Retinal pigment epithelial cell (primary cell): ENCODE measurements at regions not wholly inside any gene's neighbourhood (a gene's known extent, or its start where the extent isn't known, plus 50 kb on each side); places are given as distances from the start of the nearest gene placed in this dataset.

Experiments used
- DNase-seq: peaks from one replicate; pipeline ENCODE4 v3.0.0-alpha.2; 2010; ENCODE audit warnings: low read depth
- H3K4me3 ChIP-seq: 2 replicates; pipeline ENCODE4 v1.5.1; 2011; ENCODE audit warnings: mild to moderate bottlenecking, low read length, control low read depth, moderate library complexity
- CTCF ChIP-seq: conservative IDR thresholded peaks from 2 replicates; pipeline ENCODE4 v1.5.1; 2011; ENCODE audit warnings: low read depth, low read length, control low read depth, inconsistent platforms

DNA sequence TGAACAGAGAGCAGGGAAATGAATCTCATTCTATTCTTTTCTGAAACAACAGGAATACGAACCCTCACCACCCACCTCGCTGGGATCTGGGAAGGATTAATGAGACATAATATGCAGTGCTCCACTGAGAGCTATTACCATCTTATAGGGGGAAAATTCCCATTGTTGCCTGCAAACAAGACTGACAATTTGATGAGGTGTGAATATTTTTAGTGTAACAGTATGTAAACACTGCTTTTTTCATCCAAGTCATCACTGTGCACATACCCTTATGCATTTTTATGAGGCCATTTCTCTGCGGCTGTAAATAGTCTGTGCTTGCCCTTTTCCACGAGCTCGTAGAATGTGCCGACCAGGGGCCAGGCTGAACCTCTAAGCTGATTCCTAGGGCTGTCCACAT is 285.6 kb upstream of the CPEB2 start:
- no peak for TF ChIP-seq CTCF
- no peak overlapping the region for H3K4me3 ChIP-seq
- DNase-seq, result no peak

GRCh38 chr4:14719053-14719452 is 283.2 kb upstream of the CPEB2 start:
- no peak for DNase-seq
- no peak for TF ChIP-seq CTCF
- H3K4me3 ChIP-seq, result no peak overlapping the region

GRCh38 chr4:14726441-14726840 is 275.8 kb upstream of the CPEB2 start:
- no peak for DNase-seq
- H3K4me3 ChIP-seq, result no peak overlapping the region
- no peak for TF ChIP-seq CTCF

DNA sequence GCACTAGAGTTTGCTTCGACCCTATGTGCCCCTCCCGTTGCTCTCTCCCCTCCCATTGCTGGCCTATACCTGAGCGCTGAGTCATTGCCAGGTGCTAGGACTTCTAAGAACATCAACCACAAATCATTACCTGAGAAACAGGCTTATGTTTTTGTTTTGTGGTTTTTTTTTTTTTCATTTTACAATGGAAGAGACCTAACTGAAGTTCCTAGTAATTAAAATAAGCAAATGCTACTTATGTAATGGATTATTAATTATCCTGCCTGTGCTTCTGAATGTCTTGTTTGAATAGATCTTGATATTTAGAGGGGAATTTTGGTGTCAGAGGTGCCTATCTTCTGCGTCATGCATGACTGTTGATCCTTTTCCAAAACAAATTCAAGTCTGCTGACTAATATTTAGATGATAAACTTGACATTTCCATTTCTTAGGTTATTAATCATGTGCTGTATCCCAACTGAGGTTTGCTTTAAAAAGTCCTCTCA is 275.4 kb upstream of the CPEB2 start:
- peak; percentile 56 for DNase-seq
- no peak for TF ChIP-seq CTCF
- no peak overlapping the region for H3K4me3 ChIP-seq

GRCh38 chr4:14729282-14730000 is 272.8 kb upstream of the CPEB2 start:
- DNase-seq, result no peak
- no peak overlapping the region for H3K4me3 ChIP-seq
- no peak for TF ChIP-seq CTCF

GRCh38 chr4:14742054-14742453 is 260.2 kb upstream of the CPEB2 start:
- TF ChIP-seq CTCF, result no peak
- H3K4me3 ChIP-seq, result no peak overlapping the region
- DNase-seq, result no peak

DNA sequence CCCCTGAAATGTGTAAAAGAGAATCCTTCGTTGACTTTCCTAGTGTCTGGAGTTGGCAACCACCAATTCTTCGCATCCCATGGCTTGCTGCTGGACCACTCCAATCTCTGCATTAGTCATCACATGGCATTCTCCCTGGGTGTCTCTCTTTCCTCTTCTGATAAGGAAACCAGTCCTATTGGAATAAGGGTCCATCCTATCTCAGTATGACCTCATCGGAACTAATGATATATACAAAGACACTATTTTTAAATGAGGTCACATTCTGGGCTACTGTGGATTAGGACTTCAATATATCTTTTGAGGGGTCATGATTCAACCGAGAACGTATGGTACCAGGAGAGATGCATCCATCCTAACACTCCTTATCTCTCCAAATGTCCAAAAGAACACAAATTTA is 259.1 kb upstream of the CPEB2 start:
- no peak for TF ChIP-seq CTCF
- DNase-seq, result no peak
- H3K4me3 ChIP-seq, result no peak overlapping the region
